GM23338 (cell line): ENCODE measurements at regions not wholly inside any gene's neighbourhood (a gene's known extent, or its start where the extent isn't known, plus 50 kb on each side); places are given as distances from the start of the nearest gene placed in this dataset.

Source experiments
- CTCF ChIP-seq, 2 experiments: fragments of 200-600 bp in 1 of 2; sonication (generic) in 1 of 2; conservative IDR thresholded peaks; 2 replicates each; pipeline versions ENCODE4 v1.5.1 to v1.6.1; 2016 to 2017; ENCODE audit warnings: antibody characterized with exemption in 2 of 2, low read depth in 2 of 2, mild to moderate bottlenecking in 2 of 2, moderate library complexity in 1 of 2
- EZH2 ChIP-seq: fragments of 200-600 bp; sonication (generic); IDR thresholded peaks from one replicate; pipeline ENCODE4 v1.8.0; 2017; ENCODE audit warnings: antibody characterized with exemption, mild to moderate bottlenecking, low read depth; ENCODE audit not compliant: unreplicated experiment
- EZH2phosphoT487 ChIP-seq: fragments of 200-600 bp; sonication (generic); IDR thresholded peaks from one replicate; pipeline ENCODE4 v1.8.1; 2018; ENCODE audit warnings: antibody characterized with exemption; ENCODE audit not compliant: unreplicated experiment
- POLR2AphosphoS5 ChIP-seq: IDR thresholded peaks from 2 replicates; pipeline ENCODE4 v1.6.1; 2016; ENCODE audit warnings: antibody characterized with exemption, low read depth
- TF ChIP-seq, protein P1 (sequence below): fragments of 250-450 bp; sonication (Bioruptor Pico); IDR thresholded peaks from 2 replicates; pipeline ENCODE4 v1.5.0; 2020; ENCODE audit warnings: mild to moderate bottlenecking, moderate library complexity

GRCh38 chr7:57201895-57202210 is 69.6 kb upstream of the ZNF479 start:
- TF ChIP-seq, protein P1, sequence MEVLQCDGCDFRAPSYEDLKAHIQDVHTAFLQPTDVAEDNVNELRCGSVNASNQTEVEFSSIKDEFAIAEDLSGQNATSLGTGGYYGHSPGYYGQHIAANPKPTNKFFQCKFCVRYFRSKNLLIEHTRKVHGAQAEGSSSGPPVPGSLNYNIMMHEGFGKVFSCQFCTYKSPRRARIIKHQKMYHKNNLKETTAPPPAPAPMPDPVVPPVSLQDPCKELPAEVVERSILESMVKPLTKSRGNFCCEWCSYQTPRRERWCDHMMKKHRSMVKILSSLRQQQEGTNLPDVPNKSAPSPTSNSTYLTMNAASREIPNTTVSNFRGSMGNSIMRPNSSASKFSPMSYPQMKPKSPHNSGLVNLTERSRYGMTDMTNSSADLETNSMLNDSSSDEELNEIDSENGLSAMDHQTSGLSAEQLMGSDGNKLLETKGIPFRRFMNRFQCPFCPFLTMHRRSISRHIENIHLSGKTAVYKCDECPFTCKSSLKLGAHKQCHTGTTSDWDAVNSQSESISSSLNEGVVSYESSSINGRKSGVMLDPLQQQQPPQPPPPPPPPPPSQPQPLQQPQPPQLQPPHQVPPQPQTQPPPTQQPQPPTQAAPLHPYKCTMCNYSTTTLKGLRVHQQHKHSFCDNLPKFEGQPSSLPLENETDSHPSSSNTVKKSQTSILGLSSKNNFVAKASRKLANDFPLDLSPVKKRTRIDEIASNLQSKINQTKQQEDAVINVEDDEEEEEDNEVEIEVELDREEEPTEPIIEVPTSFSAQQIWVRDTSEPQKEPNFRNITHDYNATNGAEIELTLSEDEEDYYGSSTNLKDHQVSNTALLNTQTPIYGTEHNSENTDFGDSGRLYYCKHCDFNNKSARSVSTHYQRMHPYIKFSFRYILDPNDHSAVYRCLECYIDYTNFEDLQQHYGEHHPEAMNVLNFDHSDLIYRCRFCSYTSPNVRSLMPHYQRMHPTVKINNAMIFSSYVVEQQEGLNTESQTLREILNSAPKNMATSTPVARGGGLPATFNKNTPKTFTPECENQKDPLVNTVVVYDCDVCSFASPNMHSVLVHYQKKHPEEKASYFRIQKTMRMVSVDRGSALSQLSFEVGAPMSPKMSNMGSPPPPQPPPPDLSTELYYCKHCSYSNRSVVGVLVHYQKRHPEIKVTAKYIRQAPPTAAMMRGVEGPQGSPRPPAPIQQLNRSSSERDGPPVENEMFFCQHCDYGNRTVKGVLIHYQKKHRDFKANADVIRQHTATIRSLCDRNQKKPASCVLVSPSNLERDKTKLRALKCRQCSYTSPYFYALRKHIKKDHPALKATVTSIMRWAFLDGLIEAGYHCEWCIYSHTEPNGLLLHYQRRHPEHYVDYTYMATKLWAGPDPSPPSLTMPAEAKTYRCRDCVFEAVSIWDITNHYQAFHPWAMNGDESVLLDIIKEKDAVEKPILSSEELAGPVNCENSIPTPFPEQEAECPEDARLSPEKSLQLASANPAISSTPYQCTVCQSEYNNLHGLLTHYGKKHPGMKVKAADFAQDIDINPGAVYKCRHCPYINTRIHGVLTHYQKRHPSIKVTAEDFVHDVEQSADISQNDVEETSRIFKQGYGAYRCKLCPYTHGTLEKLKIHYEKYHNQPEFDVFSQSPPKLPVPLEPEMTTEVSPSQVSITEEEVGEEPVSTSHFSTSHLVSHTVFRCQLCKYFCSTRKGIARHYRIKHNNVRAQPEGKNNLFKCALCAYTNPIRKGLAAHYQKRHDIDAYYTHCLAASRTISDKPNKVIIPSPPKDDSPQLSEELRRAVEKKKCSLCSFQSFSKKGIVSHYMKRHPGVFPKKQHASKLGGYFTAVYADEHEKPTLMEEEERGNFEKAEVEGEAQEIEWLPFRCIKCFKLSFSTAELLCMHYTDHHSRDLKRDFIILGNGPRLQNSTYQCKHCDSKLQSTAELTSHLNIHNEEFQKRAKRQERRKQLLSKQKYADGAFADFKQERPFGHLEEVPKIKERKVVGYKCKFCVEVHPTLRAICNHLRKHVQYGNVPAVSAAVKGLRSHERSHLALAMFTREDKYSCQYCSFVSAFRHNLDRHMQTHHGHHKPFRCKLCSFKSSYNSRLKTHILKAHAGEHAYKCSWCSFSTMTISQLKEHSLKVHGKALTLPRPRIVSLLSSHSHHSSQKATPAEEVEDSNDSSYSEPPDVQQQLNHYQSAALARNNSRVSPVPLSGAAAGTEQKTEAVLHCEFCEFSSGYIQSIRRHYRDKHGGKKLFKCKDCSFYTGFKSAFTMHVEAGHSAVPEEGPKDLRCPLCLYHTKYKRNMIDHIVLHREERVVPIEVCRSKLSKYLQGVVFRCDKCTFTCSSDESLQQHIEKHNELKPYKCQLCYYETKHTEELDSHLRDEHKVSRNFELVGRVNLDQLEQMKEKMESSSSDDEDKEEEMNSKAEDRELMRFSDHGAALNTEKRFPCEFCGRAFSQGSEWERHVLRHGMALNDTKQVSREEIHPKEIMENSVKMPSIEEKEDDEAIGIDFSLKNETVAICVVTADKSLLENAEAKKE (CRISPR knock-in tag): no peak
- TF ChIP-seq EZH2 (no peak), CTCF (conservative IDR thresholded peaks at IDR 0.05; ENCODE audit: low read depth in 2 of 2) (no peak), POLR2AphosphoS5 (no peak), EZH2phosphoT487 (no peak)
